ENCODE measurements at regions not wholly inside any gene's neighbourhood (a gene's known extent, or its start where the extent isn't known, plus 50 kb on each side); places are given as distances from the start of the nearest gene placed in this dataset.

GRCh38 chr2:133726973-133727372 lies 158.7 kb upstream of the NCKAP5 start:
- Histone ChIP-seq H3K4me2 (ENCODE audit: low read length) (no peak overlapping the region), H3K79me2 (ENCODE audit: insufficient read depth, low read length) (no peaks in the 10 kb centered on the region), H3K36me3 (ENCODE audit: control insufficient read depth in 1 of 2, insufficient read depth in 2 of 2, low read length in 2 of 2) (no peaks in the 10 kb centered on the region), H4K20me1 (ENCODE audit: insufficient read depth) (no peaks in the 10 kb centered on the region), H2AFZ (ENCODE audit: low read depth, low read length, poor library complexity, severe bottlenecking) (no peak overlapping the region), H3K4me1 (ENCODE audit: control insufficient read depth in 1 of 2, insufficient read depth in 2 of 2, low read length in 2 of 2) (no peaks in the 10 kb centered on the region), H3K9ac (ENCODE audit: low read length) (no peak overlapping the region), H3K4me3 (replicated peaks in 1 of 2; ENCODE audit: low read depth in 1 of 2, low read length in 2 of 2) (no peak overlapping the region), H3K9me2 (ENCODE audit: insufficient read depth) (no peaks in the 10 kb centered on the region), H3K27ac (ENCODE audit: low read depth, low read length) (no peak overlapping the region), H3K9me3 (ENCODE audit: control insufficient read depth in 1 of 2, insufficient read depth in 1 of 2, low read depth in 1 of 2, low read length in 2 of 2) (no peaks in the 10 kb centered on the region), H3K27me3 (ENCODE audit: insufficient read depth, low read length) (no peaks in the 10 kb centered on the region)
- no peak for DNase-seq (ENCODE audit: low read depth, low spot score)
- ChIA-PET POLR2A (no interaction called here), RAD21 (ENCODE audit: low non-redundant PET in 1 of 2, low total read pairs in 2 of 2, uncharacterized antibody in 2 of 2, unreplicated experiment in 2 of 2) (no interaction called here), CTCF (no interaction called here)
- ATAC-seq, result no peak
- BruUV-seq (replicated peaks), result no TSS peak
- intact Hi-C loops (cut with micrococcal nuclease), result no loop called here
- no peak for TF ChIP-seq MAX (IDR thresholded peaks at IDR 0.05)
- TF ChIP-seq, protein P1, sequence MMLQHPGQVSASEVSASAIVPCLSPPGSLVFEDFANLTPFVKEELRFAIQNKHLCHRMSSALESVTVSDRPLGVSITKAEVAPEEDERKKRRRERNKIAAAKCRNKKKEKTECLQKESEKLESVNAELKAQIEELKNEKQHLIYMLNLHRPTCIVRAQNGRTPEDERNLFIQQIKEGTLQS (IDR thresholded peaks at IDR 0.05), result no peak
- TF ChIP-seq, protein P2, sequence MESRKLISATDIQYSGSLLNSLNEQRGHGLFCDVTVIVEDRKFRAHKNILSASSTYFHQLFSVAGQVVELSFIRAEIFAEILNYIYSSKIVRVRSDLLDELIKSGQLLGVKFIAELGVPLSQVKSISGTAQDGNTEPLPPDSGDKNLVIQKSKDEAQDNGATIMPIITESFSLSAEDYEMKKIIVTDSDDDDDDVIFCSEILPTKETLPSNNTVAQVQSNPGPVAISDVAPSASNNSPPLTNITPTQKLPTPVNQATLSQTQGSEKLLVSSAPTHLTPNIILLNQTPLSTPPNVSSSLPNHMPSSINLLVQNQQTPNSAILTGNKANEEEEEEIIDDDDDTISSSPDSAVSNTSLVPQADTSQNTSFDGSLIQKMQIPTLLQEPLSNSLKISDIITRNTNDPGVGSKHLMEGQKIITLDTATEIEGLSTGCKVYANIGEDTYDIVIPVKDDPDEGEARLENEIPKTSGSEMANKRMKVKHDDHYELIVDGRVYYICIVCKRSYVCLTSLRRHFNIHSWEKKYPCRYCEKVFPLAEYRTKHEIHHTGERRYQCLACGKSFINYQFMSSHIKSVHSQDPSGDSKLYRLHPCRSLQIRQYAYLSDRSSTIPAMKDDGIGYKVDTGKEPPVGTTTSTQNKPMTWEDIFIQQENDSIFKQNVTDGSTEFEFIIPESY (IDR thresholded peaks at IDR 0.05; ENCODE audit: extremely low read depth, insufficient replicate concordance, low read length), result no peak
- no peak for TF ChIP-seq JUND (IDR thresholded peaks at IDR 0.05)
- no peak for TF ChIP-seq POLR2AphosphoS5 (IDR thresholded peaks at IDR 0.05; ENCODE audit: low read depth, low read length)
- no peak for TF ChIP-seq CEBPB (IDR thresholded peaks at IDR 0.05; ENCODE audit: low read depth)
- TF ChIP-seq FOSL1 (IDR thresholded peaks at IDR 0.05; ENCODE audit: low read depth), result no peak
- no peak for TF ChIP-seq CTCF (IDR thresholded peaks at IDR 0.05 in 2 of 3, conservative IDR thresholded peaks at IDR 0.05 in 1 of 3; ENCODE audit: borderline replicate concordance in 1 of 3, insufficient read depth in 1 of 3, low read depth in 2 of 3, low read length in 2 of 3)
- TF ChIP-seq EZH2phosphoT487 (IDR thresholded peaks at IDR 0.05; ENCODE audit: borderline replicate concordance), result no peak
- no peak for TF ChIP-seq SP1 (IDR thresholded peaks at IDR 0.05; ENCODE audit: low read depth)
- TF ChIP-seq EZH2 (IDR thresholded peaks at IDR 0.05), result no peak
